Suppressor macrophage treated with lipopolysaccharide for 4 hours (primary cell): ENCODE measurements at regions not wholly inside any gene's neighbourhood (a gene's known extent, or its start where the extent isn't known, plus 50 kb on each side); places are given as distances from the start of the nearest gene placed in this dataset.

ENCODE experiments used
- DNase-seq: peaks from one replicate; pipeline ENCODE4 v3.0.0-alpha.2; 2020

GRCh38 chr2:16288371-16289112, 348.2 kb downstream of the MYCN start:
- DNase-seq, result no peak

- no peak for DNase-seq
Observed at GRCh38 chr2:16287831-16288230, 347.5 kb downstream of the MYCN start.

- no peak for DNase-seq
Observed at GRCh38 chr2:16287281-16287680, 346.9 kb downstream of the MYCN start.

- DNase-seq, result no peak
Observed at GRCh38 chr2:16285813-16286510, 345.6 kb downstream of the MYCN start.

- DNase-seq, result no peak
Observed at GRCh38 chr2:16284941-16285625, 344.7 kb downstream of the MYCN start.

GRCh38 chr2:16283071-16283850, 342.9 kb downstream of the MYCN start:
- no peak for DNase-seq

- DNase-seq, result no peak
Observed at GRCh38 chr2:16282511-16282910, 342.2 kb downstream of the MYCN start.

GRCh38 chr2:16281451-16282335, 341.3 kb downstream of the MYCN start:
- DNase-seq, result peak; percentile 35

GRCh38 chr2:16280081-16280480, 339.7 kb downstream of the MYCN start:
- DNase-seq, result no peak

GRCh38 chr2:16279641-16280040, 339.3 kb downstream of the MYCN start:
- no peak for DNase-seq

GRCh38 chr2:16279201-16279570, 338.8 kb downstream of the MYCN start:
- DNase-seq, result no peak

- DNase-seq, result no peak
Observed at GRCh38 chr2:16278421-16279200, 338.3 kb downstream of the MYCN start.

- DNase-seq, result no peak
Observed at GRCh38 chr2:16277117-16277516, 336.8 kb downstream of the MYCN start.

GRCh38 chr2:16275661-16276060, 335.3 kb downstream of the MYCN start:
- DNase-seq, result no peak

- DNase-seq, result no peak
Observed at GRCh38 chr2:16275131-16275530, 334.8 kb downstream of the MYCN start.

- no peak for DNase-seq
Observed at GRCh38 chr2:16273111-16273510, 332.8 kb downstream of the MYCN start.

- DNase-seq, result no peak
Observed at GRCh38 chr2:16272038-16272788, 331.9 kb downstream of the MYCN start.

GRCh38 chr2:16271231-16271896, 331.0 kb downstream of the MYCN start:
- DNase-seq, result no peak

- no peak for DNase-seq
Observed at GRCh38 chr2:16270441-16270840, 330.1 kb downstream of the MYCN start.
